Fibroblast of the aortic adventitia (primary cell): ENCODE measurements at regions not wholly inside any gene's neighbourhood (a gene's known extent, or its start where the extent isn't known, plus 50 kb on each side); places are given as distances from the start of the nearest gene placed in this dataset.
"Not testable (repeated sequence)": the region's sequence is repeated elsewhere in the genome, so short reads cannot be mapped to it uniquely, and the experiment has no call there.

ENCODE experiments used
- DNase-seq: peaks from one replicate; pipeline ENCODE4 v3.0.0-alpha.2; 2010; ENCODE audit warnings: low read depth
- H3K4me3 ChIP-seq: 2 replicates; pipeline ENCODE4 v1.5.1; 2011; ENCODE audit warnings: low read depth, mild to moderate bottlenecking, control low read depth, low read length, moderate library complexity
- TF ChIP-seq, protein P1 (sequence below): IDR thresholded peaks from 2 replicates; pipeline ENCODE4 v1.5.1; 2011; ENCODE audit warnings: mild to moderate bottlenecking, low read length, control low read depth, inconsistent platforms; ENCODE audit not compliant: insufficient read depth

DNA sequence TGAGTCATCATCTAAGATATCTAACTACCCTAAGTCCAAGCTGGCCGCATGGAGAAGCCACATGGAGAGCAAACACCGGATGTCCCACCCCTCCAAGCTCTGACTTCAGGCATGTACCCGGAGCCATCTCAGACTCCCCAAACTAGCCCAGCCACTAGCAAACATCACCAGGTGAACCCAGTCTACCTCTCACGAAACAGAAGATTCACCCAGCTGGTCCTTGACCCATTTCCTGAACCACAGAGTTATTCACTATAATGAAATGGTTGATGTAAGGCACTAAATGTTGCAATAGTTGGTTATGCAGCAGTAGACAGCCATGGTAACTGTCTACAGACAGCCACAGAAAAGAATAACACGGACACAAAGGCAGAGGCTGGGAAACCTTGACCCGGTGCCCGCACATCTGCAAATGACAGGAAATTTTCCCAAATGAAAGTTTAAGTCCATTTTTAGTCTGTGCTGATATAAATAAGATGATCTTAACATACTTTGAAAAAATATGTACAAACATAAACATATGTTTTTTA lies 265.5 kb upstream of the ATP10A start:
- TF ChIP-seq, protein P1, sequence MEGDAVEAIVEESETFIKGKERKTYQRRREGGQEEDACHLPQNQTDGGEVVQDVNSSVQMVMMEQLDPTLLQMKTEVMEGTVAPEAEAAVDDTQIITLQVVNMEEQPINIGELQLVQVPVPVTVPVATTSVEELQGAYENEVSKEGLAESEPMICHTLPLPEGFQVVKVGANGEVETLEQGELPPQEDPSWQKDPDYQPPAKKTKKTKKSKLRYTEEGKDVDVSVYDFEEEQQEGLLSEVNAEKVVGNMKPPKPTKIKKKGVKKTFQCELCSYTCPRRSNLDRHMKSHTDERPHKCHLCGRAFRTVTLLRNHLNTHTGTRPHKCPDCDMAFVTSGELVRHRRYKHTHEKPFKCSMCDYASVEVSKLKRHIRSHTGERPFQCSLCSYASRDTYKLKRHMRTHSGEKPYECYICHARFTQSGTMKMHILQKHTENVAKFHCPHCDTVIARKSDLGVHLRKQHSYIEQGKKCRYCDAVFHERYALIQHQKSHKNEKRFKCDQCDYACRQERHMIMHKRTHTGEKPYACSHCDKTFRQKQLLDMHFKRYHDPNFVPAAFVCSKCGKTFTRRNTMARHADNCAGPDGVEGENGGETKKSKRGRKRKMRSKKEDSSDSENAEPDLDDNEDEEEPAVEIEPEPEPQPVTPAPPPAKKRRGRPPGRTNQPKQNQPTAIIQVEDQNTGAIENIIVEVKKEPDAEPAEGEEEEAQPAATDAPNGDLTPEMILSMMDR, result no peak
- no peak for DNase-seq
- no peak overlapping the region for H3K4me3 ChIP-seq

DNA sequence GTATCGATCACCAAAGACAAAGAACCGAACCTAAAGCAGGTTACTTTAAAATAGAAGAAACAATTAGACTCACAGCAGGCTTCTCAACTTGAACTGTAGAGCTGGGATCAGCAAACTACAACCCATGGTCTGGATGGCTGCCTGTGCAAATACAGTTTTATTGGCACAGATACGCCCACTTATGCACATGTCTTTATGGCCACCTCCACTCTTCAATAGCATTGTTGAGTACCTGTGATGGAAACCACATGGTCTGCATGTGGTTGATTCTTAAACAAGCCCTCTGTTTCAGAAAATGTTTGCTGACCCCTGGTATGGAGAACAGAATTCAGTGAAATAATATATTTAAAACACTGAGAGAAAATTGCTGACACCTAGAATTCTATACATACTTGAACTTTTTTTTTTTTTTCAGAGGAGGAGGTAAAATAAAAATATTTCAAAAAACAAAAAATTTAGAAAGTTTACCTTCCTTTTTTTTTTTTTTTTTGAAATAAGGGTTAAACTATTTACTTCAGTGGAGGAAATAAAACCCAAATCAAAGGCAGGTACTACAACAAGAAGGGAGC lies 263.8 kb upstream of the ATP10A start:
- H3K4me3 ChIP-seq, result no peak overlapping the region
- no peak for DNase-seq
- TF ChIP-seq, protein P1, result no peak

DNA sequence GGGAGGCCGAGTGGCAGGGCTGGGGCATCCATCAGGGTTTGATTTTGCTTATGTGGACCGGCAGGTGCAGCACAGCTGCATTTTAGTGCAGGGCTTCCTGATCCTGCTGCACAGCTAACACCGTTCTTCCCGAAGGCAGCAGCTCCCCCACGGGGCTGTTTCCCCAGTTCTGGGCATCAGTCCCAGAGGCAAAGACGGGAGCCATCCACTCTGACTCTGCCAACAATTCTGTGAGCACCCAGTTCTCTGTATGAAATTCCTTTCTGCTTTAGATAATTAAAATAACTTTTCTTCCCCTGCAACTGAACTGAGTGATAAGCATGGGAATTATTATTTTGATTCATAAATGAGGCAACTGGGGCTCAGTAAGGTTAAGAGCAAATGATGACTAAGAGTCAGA lies 262.9 kb upstream of the ATP10A start:
- H3K4me3 ChIP-seq, result no peak overlapping the region
- TF ChIP-seq, protein P1, result no peak
- no peak for DNase-seq

DNA sequence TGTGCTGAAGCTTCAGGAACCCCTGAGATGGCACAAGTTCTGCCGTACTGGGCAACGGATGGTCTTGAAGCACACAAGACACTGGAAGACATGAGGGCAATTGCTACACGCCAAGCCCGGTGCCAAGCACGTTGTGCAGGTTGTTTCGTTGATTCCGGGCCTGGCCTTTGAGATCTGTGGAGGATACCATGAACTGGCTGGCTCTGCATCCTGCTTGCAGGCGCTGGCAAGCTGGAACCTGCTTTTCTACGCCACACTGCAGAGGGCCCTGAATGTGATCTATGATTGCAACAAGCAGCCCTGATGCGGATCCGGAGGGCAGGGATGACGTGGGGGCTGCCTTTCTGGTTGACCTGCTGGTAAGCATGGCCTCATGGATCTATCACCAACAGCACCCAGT lies 262.5 kb upstream of the ATP10A start:
- TF ChIP-seq, protein P1, result no peak
- no peak overlapping the region for H3K4me3 ChIP-seq
- DNase-seq, result no peak

DNA sequence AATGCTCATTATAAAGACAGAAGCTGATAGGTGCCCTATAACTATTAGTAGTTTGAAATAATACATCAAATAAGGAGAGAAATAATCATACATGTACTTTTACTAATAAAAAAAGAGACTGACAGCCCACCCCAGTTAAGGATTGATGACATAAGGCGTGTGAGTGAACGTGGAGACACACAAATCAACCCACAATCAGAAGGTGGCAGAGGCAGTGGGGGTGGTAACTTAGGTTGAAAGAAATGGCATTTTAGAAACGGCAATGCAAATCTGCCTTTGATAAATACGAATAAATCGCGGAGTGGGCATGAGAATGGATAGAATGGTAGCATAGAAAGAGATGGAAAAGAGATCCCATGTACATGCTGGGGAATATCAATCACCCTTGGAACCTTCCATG lies 256.2 kb upstream of the ATP10A start:
- TF ChIP-seq, protein P1, result no peak
- H3K4me3 ChIP-seq, result no peak overlapping the region
- DNase-seq, result no peak

DNA sequence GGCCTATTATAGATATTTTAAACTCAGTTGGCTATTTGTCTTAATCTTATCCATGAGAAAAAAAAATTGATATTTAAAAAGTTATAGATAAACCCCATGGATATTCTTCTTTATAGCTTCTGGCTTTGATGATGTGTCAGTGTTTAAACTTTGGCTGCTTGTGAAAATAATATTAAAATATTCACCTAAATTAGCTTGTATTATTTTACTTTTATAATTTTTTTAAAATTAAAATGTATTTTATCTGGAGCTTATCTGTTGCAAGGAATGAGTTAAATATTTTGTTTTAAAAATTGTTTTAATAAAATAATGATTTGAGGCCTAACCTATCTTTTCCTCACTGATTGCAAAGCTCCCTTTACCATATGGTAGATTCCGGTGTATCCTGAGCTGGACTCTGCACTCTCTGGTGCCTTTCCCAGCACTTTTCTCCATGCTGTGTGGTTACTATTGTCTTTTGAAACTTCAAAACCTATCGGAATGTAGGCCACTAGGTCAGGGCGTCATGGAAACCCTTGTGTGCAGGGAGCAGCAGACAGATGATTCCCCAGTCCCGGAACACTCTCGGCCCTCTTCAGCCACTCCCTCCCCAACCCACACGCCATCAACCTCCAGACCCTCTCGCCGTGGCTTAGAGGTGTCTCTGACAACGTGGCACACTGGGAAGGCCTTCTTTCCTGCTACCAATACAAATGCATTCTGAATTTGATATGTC lies 252.3 kb upstream of the ATP10A start:
- no peak for DNase-seq
- H3K4me3 ChIP-seq, result no peak overlapping the region
- TF ChIP-seq, protein P1, result no peak

DNA sequence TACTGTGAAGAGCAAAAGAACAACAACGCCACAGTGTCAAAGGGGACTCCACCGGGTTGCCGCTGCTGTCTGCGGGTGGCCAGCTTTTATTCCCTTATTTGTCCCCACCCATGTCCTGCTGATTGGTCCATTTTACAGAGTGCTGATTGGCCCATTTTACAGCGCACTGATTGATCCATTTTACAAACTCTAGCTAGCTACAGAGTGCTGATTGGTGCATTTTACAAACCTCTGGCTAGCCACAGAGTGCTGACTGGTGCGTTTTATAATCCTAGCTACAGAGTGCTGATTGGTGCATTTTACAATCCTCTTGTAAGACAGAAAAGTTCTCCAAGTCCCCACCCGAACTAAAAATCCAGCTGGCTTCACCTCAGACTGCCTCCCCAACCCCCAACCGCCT lies 251.0 kb upstream of the ATP10A start:
- not testable (repeated sequence) for H3K4me3 ChIP-seq, DNase-seq
